ENCODE measurements at regions not wholly inside any gene's neighbourhood (a gene's known extent, or its start where the extent isn't known, plus 50 kb on each side); places are given as distances from the start of the nearest gene placed in this dataset.

DNA sequence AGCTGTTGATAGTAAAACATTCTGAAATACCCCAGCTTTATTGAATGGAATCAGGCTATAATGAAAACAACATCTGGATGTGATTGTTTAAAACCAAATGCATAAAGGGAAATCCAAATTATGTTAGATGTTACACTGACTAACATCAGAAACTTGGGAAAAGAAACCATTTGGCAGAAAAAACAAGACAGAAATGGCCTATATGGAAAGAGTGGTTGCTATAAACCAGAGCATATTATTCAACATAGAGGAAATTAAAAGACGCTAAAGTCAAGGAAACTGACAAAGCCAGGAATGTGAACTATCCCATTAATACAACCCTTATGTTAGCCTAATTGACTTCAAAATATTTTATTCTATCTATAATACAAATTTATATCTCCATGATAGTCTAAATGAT lies 53.0 kb upstream of the CABCOCO1 start (continued):
- TF ChIP-seq CREM (IDR thresholded peaks at IDR 0.05), result no peak
- no peak for TF ChIP-seq CREM (CRISPR knock-in tag; IDR thresholded peaks at IDR 0.05)
- TF ChIP-seq ZNF121 (CRISPR knock-in tag; IDR thresholded peaks at IDR 0.05), result no peak
- TF ChIP-seq SKIL (CRISPR knock-in tag; IDR thresholded peaks at IDR 0.05; ENCODE audit: borderline replicate concordance), result no peak
- TF ChIP-seq ZNF614 (CRISPR knock-in tag; IDR thresholded peaks at IDR 0.05; ENCODE audit: borderline replicate concordance), result no peak

DNA sequence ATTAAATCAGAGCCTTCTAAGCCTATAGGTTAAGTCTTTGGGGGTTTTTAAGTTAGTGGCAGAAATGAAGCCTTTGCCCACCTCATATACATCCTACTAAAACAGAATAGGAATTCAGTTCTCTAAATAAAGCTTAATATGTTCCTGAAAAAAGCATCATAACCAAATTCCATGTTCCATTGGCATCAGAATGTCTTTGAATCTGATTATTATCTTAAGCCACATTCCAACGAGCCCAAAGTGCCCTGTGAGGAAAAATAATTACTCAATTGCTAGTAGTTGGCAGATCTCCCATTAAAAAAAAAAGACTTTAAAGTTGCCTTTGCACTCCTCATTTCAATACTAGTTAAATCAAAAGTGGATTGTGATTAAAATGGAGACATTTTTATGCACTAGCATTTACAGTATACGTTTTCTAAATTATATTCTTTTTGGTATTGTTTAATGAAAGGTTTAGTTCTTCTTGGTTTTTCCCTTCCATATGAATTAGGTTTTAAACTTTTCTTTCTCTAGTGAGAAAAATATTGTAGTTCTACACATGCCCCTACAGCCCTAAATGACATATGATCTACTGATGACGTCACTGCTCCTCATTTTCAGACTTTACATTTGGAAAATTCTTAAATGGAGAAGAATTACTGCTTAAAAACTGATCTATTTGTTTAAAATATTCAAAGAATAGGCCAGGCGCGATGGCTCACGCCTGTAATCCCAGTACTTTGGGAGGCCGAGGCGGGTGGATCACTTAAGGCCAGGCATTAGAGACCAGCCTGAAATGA lies 54.3 kb upstream of the CABCOCO1 start:
- intact Hi-C loops (cut with micrococcal nuclease; ENCODE audit: unreplicated experiment) (loop anchor here (5.0 kb wide), 1 partner anchor 124 kb away; no protein-coding TSS in a partner anchor), in situ Hi-C loops (cut with HindIII; ENCODE audit: extremely low pct_ligation_motif_present, low pct_unique_long_range_greater_than_20kb) (loop anchor here (25.0 kb wide), 1 partner anchor 796 kb away; no protein-coding TSS in a partner anchor)
- Histone ChIP-seq H3K79me2 (ENCODE audit: insufficient read depth, low read length) (no peaks in the 10 kb centered on the region), H3K9me3 (ENCODE audit: low read length) (no peaks in the 10 kb centered on the region), H4K20me1 (ENCODE audit: insufficient read depth, low read length) (no peaks in the 10 kb centered on the region), H3K27ac (ENCODE audit: extremely low read length, insufficient read depth, low read length) (no peak overlapping the region), H3K4me1 (ENCODE audit: insufficient read depth, low read length) (no peaks in the 10 kb centered on the region), H3K9ac (ENCODE audit: insufficient read depth, low read depth, low read length) (no peak overlapping the region), H2AFZ (ENCODE audit: low read length) (no peak overlapping the region), H3K27me3 (ENCODE audit: control insufficient read depth in 1 of 2, insufficient read depth in 2 of 2, low read length in 2 of 2) (no peaks in the 10 kb centered on the region; a peak in 1 of 5 replicates), H3K4me3 (replicated peaks in 1 of 3; ENCODE audit: insufficient read depth in 1 of 3, low read depth in 2 of 3, low read length in 3 of 3) (no peak overlapping the region), H3K36me3 (replicated peaks in 1 of 2; ENCODE audit: control insufficient read depth in 1 of 2, insufficient read depth in 2 of 2, low read length in 2 of 2) (no peaks in the 10 kb centered on the region), H3K4me2 (ENCODE audit: low read depth, low read length) (no peak overlapping the region)
- no peak for DNase-seq (ENCODE audit: low spot score)
- POLR2A ChIA-PET, result no interaction called here
- 58% methylated on average over 8 of the region's 8 CpGs for WGBS (ENCODE audit: low lambda C conversion rate)
- BruUV-seq (replicated peaks), result no TSS peak
- no peak for FAIRE-seq
- TF ChIP-seq SIX1 (CRISPR knock-in tag; IDR thresholded peaks at IDR 0.05; ENCODE audit: borderline replicate concordance) (no peak), ATF7 (IDR thresholded peaks at IDR 0.05) (peak; percentile 97), ATF7 (CRISPR knock-in tag; IDR thresholded peaks at IDR 0.05) (no peak), CREB1 (IDR thresholded peaks at IDR 0.05) (peak; percentile 97), CREB1 (CRISPR knock-in tag; IDR thresholded peaks at IDR 0.05) (no peak), IKZF5 (CRISPR knock-in tag; IDR thresholded peaks at IDR 0.05) (no peak)
- CTCF ChIA-PET (ENCODE audit: low intra/inter-chr PET ratio, low total read pairs), result no interaction called here
- no peak for ATAC-seq
